GM12878 (cell line): ENCODE measurements at regions not wholly inside any gene's neighbourhood (a gene's known extent, or its start where the extent isn't known, plus 50 kb on each side); places are given as distances from the start of the nearest gene placed in this dataset.

Source experiments
- CREB1 ChIP-seq: IDR thresholded peaks from 2 replicates; pipeline ENCODE4 v1.6.1; 2012; ENCODE audit warnings: low read depth, mild to moderate bottlenecking, inconsistent platforms
- JUNB ChIP-seq: IDR thresholded peaks from 2 replicates; pipeline ENCODE4 v1.6.1; 2016; ENCODE audit warnings: antibody characterized with exemption, mild to moderate bottlenecking
- SREBF2 ChIP-seq: IDR thresholded peaks from 2 replicates; pipeline ENCODE4 v1.6.1; 2012; ENCODE audit warnings: mild to moderate bottlenecking, low read length
- TF ChIP-seq, protein P1 (sequence below), 3 experiments: IDR thresholded peaks in 2 of 3; conservative IDR thresholded peaks in 1 of 3; 2 replicates each; pipeline ENCODE4 v1.5.1; 2011; ENCODE audit warnings: low read depth in 3 of 3, low read length in 3 of 3, mild to moderate bottlenecking in 3 of 3, control low read depth in 2 of 3, moderate library complexity in 2 of 3, inconsistent platforms in 1 of 3, mixed read lengths in 1 of 3; ENCODE audit not compliant: control insufficient read depth in 2 of 3, insufficient read depth in 1 of 3; ENCODE audit errors: extremely low read depth in 1 of 3
- TF ChIP-seq, protein P2 (sequence below): fragments of 450-650 bp; conservative IDR thresholded peaks from 2 replicates; pipeline ENCODE4 v1.6.1; 2017; ENCODE audit warnings: mild to moderate bottlenecking, moderate library complexity
- TF ChIP-seq, protein P3 (sequence below): IDR thresholded peaks from 2 replicates; pipeline ENCODE4 v1.6.1; 2012; ENCODE audit warnings: low read depth, low read length, improper control_type of control experiment

DNA sequence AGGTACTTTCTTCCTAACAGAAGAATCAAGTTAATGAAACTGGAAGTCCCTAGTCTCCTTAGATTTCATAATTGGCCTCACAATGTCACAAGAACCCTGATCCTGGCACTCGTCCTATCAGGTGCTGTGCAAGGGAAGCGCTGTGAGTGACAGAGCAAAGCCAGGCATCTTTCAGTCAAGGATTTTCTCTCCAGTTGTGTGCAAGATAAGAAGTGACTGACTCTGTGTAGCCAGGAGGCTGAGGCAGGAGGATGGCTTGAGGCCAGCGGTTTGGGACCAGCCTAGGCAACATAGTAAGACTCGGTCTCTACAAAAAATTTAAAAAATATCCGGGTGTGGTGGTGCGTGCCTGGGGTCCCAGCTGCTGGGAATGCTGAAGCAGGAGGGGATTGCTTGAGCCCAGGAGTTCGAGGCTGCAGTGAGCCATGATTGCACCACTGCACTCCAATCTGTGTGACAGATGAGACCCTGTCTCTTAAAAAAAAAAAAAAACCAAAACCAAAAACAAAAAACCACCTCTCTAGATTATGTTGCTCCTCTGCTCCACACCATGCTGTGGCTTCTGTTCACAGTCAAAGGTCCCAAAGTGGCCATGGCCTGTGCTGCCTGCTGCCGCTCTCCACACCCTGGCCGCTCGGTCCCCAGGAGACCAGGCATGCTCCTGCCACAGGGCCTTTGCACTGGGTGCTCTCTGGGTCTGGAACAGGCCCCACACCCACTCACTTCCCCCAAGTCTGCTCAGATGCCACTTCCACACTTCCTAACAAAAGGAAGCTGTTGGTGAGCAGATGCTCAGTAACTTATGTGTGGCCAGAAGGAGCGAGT is 54.2 kb upstream of the CLDN5 start:
- TF ChIP-seq, protein P1, sequence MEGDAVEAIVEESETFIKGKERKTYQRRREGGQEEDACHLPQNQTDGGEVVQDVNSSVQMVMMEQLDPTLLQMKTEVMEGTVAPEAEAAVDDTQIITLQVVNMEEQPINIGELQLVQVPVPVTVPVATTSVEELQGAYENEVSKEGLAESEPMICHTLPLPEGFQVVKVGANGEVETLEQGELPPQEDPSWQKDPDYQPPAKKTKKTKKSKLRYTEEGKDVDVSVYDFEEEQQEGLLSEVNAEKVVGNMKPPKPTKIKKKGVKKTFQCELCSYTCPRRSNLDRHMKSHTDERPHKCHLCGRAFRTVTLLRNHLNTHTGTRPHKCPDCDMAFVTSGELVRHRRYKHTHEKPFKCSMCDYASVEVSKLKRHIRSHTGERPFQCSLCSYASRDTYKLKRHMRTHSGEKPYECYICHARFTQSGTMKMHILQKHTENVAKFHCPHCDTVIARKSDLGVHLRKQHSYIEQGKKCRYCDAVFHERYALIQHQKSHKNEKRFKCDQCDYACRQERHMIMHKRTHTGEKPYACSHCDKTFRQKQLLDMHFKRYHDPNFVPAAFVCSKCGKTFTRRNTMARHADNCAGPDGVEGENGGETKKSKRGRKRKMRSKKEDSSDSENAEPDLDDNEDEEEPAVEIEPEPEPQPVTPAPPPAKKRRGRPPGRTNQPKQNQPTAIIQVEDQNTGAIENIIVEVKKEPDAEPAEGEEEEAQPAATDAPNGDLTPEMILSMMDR (IDR thresholded peaks at IDR 0.05 in 2 of 3, conservative IDR thresholded peaks at IDR 0.05 in 1 of 3; ENCODE audit: control insufficient read depth in 2 of 3, extremely low read depth in 1 of 3, insufficient read depth in 1 of 3, low read depth in 3 of 3, low read length in 3 of 3), result no peak
- TF ChIP-seq, protein P2, sequence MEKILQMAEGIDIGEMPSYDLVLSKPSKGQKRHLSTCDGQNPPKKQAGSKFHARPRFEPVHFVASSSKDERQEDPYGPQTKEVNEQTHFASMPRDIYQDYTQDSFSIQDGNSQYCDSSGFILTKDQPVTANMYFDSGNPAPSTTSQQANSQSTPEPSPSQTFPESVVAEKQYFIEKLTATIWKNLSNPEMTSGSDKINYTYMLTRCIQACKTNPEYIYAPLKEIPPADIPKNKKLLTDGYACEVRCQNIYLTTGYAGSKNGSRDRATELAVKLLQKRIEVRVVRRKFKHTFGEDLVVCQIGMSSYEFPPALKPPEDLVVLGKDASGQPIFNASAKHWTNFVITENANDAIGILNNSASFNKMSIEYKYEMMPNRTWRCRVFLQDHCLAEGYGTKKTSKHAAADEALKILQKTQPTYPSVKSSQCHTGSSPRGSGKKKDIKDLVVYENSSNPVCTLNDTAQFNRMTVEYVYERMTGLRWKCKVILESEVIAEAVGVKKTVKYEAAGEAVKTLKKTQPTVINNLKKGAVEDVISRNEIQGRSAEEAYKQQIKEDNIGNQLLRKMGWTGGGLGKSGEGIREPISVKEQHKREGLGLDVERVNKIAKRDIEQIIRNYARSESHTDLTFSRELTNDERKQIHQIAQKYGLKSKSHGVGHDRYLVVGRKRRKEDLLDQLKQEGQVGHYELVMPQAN, result no peak
- TF ChIP-seq JUNB (no peak), SREBF2 (no peak), CREB1 (no peak)
- TF ChIP-seq, protein P3, sequence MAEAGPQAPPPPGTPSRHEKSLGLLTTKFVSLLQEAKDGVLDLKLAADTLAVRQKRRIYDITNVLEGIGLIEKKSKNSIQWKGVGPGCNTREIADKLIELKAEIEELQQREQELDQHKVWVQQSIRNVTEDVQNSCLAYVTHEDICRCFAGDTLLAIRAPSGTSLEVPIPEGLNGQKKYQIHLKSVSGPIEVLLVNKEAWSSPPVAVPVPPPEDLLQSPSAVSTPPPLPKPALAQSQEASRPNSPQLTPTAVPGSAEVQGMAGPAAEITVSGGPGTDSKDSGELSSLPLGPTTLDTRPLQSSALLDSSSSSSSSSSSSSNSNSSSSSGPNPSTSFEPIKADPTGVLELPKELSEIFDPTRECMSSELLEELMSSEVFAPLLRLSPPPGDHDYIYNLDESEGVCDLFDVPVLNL, result no peak
